SK-MEL-5 (cell line): ENCODE measurements at regions not wholly inside any gene's neighbourhood (a gene's known extent, or its start where the extent isn't known, plus 50 kb on each side); places are given as distances from the start of the nearest gene placed in this dataset.

Experiments used
- DNase-seq: peaks from one replicate; pipeline ENCODE4 v3.0.0-alpha.2; 2016; ENCODE audit warnings: low read depth, low spot score
- in situ Hi-C: cut with HindIII; loops from 2 replicates; pipeline ENCODE4 v1.10.0; 2016; ENCODE audit warnings: low sequenced_read_pairs, high pct_unique_total_duplicates, low pct_unique_long_range_greater_than_20kb

DNA sequence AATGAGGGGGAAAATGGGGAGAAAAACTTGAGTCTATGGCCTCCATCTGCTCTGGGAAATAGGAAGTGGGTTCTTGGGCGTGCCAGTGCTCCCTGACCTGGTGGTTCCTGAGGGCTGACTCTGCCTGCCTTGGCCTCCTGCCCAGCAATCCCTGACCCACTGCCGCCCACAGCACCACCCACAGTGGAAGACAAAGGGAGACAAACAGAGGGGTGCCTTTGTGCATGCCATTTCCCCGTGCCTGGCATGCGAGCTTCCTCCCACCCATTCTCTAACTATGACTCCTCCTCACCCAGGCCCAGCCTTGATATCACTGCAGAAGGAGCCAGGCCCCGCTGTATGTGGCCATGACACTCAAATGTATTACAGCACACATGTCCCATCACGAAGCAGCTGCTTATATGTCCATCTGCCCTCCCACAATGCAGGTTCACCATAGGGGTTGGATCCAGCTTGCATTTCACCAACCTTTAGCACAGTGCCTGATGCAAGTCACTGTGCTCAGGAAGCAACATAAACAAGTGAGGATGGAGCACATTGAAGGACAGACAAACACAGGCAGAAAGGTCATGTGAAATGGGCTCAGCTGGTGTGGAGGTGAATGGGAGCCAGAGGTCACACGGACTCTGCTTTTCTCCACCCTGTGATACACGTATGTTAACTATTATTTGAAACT is 84.4 kb downstream of the ADRB2 start:
- in situ Hi-C loops = no loop called here
- peak; percentile 30 for DNase-seq

DNA sequence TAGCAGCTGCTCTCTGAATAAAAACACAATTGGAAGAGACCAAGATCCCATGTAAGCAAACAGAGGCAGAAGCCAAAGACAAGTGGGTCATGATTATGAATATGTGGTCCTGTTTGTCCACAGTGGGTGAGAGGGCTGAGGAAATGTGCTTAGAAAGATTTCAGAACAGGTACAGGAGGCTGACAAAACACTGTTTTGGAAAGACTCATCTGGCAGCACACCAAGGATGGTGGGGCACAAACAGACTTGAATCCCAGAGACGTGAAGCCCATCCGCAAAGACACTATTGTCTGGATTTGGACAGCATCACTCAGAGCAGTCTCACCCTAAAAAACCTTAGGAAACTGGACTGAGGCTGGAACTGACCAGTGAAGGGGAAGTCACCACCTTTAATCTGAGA is 85.0 kb downstream of the ADRB2 start:
- no peak for DNase-seq
- in situ Hi-C loops = no loop called here

DNA sequence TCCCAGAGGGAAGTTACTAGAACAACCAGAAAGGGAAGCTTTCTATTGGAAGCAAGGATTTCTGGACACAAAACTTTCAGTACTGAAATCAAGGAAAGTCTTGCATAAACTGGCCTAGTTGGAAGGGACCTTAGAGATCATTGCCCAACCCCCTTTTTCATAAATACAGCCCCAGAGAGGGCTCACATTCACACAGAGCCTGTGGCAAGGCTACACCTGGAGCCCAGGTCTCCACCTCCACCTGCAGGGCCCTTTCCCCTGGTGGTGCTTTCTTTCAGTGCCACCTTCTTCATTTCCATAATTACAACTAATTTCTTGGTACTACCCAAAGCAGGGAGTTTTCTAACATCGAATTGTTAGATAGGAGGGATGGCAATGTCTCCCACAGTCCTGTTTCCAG is 85.7 kb downstream of the ADRB2 start:
- no peak for DNase-seq
- in situ Hi-C loops = no loop called here

DNA sequence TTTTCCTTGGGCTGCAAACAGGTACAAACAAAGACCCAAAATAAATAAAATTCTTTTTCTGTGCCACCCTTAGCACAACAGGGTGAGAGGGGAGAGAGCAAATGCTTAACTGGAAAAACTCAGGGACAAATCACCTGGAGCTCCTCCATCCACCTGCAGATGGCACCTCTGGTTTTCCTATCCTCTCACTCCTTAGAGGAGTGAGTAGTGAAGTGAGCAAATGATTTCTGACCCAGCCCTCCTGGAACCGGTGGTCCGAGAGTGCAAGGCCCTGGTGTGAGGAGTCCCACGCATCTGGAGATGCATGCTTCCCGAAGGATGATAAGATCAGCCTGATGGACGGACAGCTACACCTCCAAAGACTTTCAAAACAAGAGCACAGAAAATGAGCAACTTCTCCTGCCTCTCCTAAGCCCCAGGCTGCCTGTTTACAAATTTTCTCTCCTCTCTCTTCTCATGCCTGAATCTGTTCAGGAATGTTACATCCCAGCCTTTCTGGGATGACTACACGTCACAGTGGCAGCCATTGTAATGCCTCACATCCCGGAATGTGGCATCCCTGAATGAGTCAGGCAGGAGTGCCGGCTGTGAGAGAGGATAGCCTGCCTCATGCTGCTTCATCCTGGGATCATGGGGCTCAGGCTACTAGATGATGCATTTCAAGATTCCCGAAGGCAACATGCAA is 86.4 kb downstream of the ADRB2 start:
- peak; percentile 76 for DNase-seq
- in situ Hi-C loops = no loop called here

DNA sequence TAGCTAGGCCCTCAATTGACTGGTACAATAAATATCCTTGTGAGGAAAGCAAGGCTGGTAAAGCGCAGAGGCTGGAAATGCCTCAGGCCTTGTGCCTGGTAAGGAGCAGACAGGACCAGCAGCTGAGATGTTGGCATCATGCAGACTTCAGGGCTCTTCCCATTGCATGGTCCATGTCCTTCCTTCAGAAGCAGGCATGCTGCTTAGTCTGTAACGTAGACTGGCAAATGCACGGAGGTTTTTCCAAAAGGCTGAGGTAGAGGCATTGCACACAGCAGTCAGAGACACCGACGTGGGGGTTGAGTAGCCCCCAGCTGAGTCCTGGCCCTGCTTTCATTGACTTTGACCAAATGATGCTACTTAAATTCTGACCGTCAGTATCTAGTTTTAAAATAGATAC is 87.1 kb downstream of the ADRB2 start:
- in situ Hi-C loops = no loop called here
- no peak for DNase-seq

DNA sequence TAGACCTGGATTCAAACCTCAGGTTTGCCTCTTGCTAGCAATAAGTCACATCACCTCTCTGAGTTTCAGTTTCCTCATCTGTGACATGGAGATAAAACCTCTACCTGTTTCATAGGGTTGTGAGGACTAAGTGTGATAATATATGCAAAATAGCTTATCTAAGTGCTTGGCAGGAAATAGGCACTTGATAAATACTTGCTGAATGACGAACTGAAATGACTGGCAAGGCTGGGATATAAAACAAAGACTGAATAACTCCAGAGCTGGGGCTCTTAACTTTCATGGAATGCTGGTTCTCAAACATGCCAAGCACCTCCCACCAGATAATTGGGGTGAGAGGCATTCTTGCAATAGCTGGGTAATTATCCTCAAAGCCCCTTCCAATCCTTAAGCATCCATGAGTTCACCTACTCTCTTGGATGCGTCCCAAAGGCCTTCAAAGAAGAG is 87.6 kb downstream of the ADRB2 start:
- DNase-seq = no peak
- in situ Hi-C loops = no loop called here

DNA sequence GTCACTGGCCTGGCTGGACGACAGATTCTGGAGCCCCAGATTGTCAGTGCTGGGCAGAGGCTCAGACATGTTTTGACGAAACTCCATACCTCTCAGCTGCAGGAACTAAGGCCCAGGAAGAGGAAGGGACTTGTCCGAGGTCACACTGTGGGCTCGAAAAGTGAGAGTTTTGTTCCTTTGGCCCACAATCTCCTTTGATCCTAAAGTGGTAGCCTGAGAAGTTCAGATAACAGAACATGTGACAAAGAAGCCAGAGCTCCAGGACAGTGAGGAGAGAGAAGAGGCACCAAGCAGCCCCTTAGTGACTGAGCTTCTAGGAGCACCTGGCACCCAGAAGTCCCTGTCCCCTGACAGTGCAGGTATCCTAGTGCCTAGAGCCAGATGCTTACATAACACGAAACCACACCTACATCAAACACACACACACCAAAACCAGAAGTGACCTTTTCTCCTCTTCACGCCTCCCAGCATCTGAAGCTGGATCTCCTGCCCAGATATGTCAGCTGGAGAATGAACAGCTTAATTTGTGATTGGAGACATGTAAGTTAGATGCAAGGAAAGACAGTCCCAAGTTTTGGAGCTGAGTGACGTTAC is 88.9 kb downstream of the ADRB2 start:
- DNase-seq = no peak
- in situ Hi-C loops = no loop called here

DNA sequence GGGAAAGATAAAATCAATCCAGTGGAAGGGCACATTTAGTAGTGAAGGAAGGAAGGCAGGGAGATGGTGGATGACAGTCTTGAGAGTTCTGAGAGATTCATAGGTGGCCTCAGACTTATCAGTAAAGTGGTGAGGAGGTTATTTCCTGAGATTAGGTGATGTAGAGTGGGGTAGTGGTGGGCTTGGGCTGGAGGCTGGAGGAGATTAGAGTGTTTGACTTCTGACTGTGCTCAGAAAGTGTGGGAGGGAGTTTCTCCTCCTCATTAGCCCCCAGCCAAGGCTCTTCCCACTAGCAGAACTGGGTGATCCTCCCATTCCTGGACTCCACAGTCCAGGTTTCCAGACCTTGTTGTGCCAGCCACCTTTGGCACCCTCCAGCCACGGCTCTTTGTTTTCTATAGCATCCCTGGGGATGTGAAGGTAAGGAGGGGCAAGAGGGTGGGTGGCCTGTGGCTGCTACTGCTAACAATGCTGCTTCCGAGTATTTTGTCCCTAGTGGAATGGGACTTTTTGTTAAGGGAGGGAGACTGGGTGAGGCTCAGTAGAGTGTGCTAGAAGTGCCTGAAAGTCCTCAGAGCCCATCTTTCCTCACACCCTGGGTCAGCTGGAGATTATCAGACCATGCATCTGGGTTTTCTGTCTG is 94.4 kb downstream of the ADRB2 start:
- DNase-seq = no peak
- in situ Hi-C loops = no loop called here

DNA sequence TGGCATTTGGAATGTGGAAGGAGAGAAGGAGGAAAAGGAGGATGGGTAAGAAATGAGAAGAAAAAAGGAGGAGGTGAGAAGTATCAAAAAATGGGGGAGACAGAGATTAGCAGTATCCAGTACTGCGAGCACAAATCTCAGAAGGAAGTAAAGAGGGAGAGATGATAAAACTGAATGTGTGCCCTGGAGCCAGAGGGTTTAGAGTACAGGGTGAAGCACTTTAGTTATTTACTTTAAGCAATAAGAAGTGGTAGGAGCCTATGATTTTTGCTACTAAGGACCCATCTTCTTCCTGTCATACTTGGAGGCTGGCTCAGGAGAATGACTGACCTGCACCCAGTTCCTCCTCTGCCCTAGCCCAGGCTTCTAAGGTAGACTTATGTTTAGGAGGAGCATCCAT is 94.9 kb downstream of the ADRB2 start:
- no peak for DNase-seq
- in situ Hi-C loops = no loop called here

DNA sequence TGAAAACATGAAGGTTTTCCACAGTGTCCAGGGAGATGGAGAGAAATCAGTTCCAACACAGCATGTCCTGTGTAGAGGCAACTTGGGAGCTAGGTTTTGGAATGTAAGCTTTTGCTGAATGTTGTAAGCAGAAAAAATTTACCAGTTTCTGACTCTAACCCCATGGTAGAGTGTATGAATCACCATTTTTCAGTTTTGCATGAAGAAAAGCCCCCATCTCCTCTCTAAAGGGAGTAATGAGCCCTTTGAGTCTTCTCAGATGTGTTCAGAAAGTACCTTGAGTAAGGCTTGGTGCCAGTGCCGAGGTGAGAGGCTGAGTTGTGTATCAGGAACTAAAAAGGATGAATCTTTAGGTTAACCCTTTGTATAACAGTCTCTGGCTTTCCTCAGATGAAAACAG is 96.2 kb downstream of the ADRB2 start:
- in situ Hi-C loops = no loop called here
- no peak for DNase-seq

DNA sequence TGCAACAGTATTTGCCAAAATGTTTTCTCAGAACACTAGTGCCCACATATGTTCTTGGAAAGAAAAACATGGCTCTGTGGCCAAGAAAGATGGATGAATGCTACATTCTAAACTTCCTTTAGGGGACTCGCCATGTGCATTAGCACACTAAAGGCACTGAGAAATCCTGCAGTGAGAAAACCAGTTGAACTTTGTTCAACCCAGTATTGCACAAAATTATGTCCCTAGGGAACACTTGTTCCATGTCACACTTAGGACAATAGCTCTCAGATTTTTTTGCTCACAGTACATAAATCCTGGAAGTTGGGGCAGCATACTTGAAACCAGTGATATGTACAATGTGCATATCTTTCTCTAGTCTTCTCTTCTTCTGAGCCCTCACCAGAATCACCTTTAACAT is 96.6 kb downstream of the ADRB2 start:
- in situ Hi-C loops = no loop called here
- no peak for DNase-seq

DNA sequence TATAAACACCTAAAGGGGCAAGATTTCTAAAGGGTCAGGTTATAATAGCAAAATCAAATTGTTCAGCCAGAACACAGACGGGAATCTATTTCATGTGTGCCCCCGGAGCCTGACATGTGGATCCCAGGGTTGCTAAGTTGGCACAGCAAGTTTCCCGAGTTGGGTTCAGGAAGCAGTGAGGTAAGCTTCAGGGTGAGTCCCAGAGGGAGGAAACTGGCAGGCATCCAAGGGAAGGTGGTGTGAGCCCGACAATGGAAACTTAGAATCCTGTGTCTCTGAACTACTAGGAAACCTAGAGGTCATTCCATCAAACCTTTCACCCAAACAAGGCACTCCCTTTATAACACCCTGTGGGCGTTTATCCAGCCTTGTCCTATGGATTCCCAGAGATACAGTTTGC is 98.4 kb downstream of the ADRB2 start:
- peak; percentile 33 for DNase-seq

DNA sequence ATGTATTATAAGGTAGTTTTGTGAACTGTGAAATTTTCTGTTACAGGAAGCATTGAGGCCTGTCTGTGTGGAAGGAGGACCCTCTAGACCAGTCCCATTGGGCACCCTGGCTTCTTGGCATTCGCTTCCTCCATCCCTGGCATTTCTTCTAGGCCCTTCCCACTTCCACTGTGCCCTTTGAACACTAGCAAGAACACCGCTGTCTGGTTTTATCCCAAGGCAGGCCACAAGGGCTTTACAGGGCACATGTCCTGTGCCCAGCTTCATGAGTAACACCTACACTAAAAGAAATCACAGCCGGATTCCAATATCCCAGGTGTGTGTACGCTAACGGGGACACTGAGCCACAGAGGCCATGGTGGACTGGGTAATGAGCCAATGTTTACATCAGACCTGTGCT is 99.8 kb downstream of the ADRB2 start:
- no peak for DNase-seq
- in situ Hi-C loops = no loop called here

More for the DNA sequence above, 98.4 kb downstream of the ADRB2 start:
- in situ Hi-C loops = no loop called here

DNA sequence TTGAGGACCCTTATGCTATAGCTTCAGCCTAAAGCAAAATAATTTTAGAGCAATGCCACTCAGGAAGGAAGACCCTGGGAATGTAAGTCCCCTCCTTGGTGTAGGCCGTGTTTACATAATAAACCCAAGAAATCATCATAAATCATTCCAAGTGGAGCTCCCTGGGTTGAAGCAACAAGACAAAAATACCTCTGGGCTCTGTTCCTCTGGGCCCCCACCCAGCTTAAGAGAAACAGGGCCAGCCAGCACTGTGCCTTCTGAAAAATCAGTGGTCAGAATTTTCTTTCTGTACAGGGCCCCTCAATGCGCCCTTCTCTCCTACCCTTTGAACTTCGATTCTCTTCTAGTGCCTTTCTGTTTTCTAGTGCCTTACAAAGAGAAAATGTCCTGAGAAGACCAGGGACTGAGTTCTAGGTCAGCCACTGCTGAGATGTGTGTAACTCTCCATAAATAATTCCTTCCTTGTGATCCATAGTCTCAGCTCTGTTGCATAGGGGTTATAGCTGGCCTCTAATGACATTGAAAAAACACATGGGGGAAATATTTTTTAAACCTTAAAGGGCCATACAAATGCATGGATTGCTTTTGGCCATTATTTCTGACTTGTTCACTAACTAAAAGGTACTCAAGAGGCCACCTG is 101.0 kb downstream of the ADRB2 start:
- no peak for DNase-seq
- in situ Hi-C loops = no loop called here

DNA sequence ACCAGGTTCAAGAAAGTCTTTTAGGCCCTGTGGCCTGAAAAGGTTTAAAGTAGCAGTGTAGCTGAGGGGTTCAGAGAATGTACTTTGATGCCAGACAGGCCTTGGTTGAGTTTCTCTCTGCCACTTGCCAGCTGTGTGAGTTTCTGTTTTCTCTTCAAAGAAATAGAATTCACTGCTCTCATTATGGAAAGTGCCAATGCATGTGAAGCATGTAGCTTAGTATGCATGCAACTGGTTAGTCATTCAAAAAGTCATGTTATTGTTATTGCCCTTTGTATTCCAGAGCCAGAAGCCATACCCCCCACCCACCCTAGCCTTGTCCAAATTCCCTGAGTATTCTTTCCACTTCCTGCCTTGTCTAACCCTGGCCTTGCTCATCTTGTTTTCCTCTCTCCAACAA is 101.7 kb downstream of the ADRB2 start:
- in situ Hi-C loops = no loop called here
- no peak for DNase-seq

DNA sequence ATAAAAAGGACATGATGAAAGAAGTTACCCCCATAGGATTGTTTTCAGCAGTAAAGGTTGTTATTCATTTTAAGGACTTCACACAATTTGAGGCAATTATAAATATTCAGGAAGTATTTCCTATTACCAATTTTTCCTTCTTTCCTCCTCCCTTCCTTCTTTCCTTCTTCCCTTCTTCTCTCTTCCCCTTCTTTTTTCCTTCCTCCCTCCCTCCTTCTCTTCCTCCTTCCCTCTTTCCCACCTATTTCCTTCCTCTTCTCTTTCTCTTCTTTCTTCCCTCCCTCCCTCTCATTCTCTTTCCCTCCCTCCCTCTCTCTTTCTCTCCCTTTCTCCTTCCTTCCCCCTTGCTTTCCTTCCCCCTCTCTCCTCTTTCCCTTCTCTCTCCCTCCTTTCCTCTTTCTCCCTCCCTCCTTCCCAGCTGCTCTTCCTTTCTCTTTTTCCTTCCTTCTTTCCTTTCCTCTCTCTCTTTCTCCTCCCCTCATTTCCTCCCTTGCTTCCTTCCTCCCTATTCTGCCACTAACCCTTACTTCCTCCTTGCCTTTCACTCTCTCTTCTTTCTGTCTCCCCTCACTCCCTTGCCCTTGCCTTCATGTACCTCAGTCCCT is 105.1 kb downstream of the ADRB2 start:
- in situ Hi-C loops = no loop called here
- DNase-seq = no peak

DNA sequence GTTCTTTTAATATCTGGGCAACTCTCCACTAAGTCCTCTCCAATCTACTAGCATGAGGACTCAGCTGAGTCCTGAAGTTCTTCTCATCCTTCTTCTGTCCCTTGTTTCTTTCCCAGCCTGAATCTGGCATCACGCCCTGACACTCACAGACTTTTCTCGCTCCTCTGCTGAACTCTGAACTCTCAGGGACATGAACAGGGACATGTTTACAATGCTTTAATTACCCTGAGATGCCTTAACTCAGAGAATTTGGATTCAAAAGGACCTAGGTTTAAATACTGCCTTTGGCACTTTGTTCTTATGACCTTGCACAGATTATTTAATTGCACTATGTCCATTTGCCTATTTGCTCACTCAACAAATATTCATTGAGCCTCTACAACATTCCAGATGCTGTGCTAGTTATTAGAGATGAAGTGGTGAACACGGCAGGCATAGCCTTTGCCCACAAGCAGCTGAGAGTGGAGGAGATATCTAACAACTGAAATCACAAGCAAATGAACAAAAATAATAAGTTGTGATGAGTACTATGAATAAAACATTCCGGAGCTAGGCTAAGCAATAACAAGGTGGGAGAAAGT is 106.0 kb downstream of the ADRB2 start:
- DNase-seq = no peak
- in situ Hi-C loops = no loop called here
